Hypothalamus (tissue), 51 donors: ENCODE measurements at regions not wholly inside any gene's neighbourhood (a gene's known extent, or its start where the extent isn't known, plus 50 kb on each side); places are given as distances from the start of the nearest gene placed in this dataset.

Experiments
- DNase-seq, 51 donors: peaks; one replicate each; lab custom pipeline; 2025; lab: John Stamatoyannopoulos, UW

DNA sequence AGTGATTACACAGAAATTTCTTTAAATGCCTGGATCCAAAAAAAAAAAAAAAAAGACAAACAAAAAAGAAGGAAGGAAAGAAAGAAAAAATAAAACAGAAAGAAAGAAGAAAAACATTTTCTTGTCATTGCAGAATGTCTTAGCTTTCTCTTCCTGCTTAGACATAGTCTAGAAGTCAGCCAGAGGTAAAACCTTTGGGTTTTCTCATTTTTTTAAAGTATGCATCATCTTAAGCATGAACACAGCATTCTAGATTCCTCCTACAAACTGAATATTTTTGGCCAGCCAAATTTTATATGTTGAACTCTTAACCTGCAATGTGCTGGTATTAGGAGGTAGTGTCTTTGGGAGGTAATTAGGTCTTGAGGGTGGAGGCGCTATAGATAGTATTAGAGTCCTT is 243.9 kb downstream of the TRIB2 start:
- DNase-seq = no peak

DNA sequence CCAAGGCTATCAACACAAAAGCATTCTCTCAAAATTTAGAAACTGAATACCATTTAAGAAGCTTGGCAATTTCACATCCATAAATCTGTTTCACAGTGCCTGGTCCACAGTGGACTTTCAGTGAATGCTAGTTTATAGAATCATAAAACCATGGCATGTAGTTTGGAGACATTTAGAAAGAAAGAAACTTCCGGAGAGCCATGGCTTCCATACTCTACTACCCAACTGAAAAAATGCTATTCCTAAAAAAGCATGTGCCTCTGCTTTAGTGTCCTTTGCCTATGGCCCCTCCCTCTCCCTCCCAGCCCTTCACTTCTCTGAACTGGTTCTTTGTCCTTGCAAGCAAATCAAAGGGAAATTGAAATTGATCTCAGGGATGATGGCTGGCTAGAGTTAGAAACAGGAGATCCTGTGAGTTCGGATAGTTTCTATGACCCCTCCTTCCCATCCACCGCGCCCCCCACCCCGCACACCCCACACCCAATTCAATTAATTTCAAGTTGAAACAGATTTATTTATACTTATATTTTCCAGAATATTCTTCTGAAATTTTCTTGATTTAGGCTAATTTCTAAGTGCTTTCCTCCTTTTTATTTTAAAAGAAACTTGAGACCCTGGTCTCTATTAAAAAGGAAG is 248.3 kb downstream of the TRIB2 start:
- DNase-seq = no peak

DNA sequence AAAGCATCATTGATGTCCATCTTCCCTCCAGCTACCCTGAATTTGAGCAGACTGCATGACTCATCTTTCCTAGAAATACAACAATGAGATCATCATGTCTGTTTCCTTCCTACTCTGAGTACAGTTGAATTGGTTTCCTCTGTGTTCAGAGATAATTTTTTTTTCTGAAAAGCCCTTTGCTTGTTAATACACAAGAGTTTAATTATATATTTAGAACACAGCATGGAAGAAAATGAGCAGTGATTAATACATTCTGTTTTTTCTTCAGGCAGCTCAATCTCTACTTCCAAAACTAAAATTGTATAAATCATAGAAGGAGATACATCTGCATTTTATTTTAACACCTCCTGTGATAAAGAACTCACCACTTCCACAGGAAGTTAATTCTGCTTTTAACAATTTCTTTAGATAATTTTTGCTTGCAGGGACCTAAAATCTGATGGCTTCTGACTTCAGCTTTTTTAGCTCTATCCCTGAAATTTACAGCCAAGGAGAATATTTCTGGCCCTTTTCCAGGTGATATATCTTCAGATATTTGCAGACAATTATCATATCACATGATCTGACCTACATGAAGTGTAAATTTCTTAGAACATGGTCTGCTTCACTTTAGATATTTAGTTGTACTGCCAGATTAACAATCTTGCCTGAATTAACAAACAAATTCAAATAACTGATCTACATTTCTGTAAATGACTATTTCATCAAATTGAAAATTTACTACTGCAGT is 249.0 kb downstream of the TRIB2 start:
- no peak for DNase-seq

DNA sequence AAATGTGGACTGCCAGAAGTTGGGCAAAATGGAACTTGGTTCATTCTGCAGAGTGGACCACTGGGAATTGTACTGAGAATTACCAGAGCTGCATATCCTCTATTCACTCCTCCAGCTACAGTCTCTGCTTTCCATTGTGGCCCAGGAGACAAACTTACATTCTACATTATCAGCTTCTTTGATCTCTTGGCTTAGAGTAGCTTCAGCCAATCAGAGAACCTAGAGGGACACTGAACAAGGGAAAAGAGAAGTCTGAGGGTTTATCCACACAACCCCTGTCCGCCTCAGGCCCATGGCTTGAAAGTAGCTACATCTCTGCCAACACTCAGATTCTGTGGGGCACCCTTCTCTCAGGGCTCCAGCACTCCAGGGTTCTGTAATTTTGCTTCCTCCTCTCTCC is 251.1 kb downstream of the TRIB2 start:
- DNase-seq = no peak

DNA sequence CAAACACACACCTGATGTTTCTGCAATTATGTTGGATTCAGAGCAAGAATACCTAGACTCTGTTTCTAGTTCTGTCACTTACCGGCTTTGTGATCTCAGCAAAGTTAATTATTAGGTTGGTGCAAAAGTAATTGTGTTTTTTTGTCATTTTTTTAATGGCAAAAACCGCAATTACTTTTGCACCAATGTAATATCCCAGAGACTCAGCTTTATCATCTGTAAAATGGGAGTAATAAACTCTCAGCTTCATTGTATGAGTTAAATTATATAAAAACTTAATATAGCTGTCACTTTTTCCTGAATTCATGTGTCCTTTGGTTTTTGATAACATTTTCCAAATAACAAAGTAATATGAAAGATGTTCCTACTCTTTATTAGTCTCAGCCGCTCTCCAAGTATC is 251.7 kb downstream of the TRIB2 start:
- DNase-seq = no peak

DNA sequence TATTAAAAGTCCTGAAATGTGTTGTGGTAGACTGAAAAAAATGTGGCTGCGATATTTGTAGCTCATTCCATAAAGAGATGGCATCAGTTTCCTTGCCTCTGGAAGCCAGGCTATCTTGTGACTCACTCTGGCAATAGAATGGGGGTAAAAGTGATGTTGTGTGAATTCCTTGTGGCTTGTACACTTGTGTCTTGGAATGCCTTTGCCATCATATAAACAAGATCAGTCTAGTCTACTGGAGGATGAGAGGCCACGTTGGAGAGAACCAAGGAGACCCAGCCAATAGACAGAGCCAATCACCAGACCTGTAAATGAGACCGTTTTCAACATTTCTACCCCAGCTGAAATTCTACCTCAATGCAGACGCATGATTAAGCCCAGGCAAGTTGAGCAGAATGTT is 254.1 kb downstream of the TRIB2 start:
- no peak for DNase-seq

DNA sequence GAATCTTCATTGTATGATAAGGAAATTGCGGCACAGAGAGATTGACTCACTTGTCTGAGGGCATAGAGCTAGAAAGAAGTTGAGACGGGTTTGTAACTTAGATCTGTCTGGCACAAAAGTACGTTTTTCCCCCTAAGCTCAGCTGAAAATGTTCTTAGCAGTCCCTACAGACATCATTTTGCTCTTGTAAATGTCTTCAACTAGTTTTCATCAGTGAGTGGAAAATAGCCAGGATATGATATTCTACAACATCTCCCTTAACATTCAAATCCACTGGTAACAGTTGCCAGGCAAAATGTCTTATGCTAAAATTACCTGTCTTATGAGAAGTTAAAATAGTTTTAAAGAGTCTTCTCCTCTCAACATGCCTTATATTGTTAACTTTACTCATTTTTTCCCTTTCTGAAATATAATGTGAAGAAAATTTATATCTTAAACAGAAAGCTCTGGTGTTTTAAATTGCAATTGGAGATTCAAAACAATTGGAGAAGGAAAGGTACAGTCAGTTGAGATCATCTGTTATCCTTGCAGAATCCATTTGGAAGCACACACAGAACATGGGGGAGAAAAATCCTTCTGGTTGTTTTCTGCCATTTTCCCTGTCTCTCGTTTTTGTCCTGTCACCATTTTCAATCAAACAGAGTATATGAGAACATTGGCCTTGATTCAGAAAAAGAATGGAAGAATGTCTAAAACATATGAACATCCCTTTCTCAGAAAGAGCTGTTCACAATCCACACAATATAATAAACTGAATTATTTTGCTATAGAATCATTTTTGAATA is 255.0 kb downstream of the TRIB2 start:
- no peak for DNase-seq

DNA sequence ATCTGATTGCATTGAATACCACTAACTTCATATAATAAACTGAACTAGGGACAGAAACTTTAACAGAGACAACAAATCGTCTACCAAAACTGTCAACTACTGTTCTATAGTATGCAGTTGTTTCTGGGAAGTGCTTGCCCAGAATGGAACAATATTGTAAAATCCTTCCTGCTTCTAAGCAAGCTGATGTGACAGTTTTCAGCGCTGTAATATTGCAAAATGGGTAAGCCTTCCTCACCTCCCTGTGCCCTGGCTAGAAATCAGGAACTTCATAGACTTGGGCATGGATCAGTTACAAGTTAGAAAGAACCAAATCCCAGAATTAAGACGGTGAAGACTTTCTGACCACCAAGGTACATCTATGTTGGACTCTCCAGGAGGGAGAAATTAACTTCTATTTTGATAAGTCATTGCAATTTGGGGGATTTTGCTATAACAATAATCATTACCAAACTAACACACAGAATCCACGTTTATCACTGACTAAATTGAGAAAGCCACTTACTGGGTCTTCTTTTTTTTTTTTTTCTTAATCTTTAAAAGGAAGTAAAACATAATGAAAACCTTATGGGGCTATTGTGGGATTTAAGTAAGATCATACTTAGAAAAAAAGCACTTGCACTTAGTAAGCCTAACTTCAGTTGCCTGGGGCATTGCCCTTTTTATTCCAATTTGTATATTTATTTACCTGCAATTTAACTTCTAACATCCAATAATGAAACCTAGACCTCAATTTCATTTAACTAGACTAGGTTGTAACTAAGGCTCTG is 261.5 kb downstream of the TRIB2 start:
- DNase-seq = no peak

DNA sequence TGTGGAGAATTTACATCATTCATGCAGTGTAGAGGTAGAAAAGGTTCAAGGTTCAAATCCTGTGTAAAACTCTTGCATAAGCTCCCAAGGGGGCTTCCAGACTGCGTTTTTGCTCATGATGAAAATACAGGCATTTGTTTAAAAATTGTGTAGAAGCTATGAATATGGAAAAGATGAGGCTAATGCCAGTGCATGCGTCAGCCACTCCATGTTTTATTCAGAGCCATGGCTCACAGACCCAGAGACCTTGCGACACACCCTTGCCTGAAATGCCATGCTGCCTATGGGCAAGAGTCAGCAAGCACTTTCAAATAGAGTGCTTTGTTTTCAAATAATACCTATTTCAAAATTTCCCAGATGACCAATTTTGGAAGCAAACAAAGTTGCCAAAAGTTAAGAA is 262.3 kb downstream of the TRIB2 start:
- no peak for DNase-seq

DNA sequence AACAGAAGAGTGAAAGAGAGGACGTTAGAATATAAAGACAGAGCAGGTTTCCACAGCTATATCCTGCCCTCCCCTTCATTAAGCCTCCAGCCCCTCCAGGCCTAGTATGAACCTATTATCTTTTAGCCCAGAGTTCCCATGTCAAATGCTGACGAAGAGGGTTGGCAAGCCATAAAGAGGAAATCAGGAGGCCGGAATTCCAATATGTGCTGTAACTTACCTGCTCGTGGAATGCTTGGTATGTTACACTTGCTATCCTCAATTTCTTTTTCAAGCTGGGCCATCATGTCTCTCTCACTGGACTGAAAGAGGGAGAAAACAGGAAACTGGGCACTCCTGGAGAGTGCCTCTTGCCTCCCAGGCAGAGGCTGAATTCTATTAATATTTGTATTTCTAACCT is 264.1 kb downstream of the TRIB2 start:
- DNase-seq = no peak

DNA sequence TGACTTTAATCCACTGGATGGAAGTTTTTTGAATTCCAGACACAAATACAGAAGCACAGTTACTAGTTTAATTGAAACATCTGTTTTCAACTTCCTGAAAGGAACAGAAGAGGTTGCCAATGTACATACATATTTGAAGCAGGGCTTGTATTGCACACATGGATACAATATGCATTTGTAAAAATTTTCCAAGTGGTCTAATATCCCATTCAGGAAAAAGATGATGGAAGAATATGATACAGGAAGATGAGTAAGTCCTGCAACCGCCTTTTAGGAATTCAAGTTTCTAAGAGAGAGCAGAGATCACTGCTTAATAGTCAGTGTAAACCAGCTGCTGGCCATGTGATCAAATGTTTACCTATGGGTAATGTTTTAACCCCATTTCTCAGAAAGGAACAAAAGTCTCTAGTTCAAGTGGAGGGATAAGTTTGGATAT is 265.4 kb downstream of the TRIB2 start:
- DNase-seq = no peak

DNA sequence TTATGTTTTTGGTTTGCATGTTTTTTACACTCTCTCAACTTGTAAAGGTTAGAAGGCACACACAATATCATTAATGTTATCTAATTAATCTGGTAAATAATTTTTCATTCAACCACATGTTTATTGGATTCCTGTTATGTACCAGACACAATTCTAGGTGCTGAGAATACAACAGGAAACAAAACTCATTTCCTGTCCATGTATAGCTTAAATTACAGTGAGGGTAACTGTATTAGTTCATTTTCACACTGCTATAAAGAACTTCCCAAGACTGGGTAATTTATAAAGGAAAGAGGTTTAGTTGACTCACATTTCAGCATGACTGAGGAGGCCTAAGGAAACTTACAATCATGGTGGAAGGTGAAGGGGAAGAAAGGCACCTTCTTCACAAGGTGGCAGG is 270.5 kb downstream of the TRIB2 start:
- DNase-seq = no peak

DNA sequence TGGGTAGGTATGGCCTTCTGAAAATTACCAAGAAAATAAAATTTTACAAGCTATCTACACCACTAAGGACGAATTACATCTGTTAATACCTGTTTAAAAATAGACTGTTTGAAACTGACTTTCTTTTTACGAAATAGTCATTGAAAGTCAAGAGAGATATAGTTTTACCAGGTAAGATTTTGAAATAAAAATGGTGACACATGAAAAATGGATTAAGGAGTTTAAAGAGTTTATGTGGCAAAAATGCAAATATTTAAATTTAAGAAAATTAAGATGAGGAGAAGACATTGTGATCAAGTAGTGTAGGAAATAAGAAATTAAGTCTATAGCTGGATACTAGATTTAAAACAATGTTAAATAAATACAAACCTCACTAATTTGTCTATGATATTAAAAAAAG is 271.5 kb downstream of the TRIB2 start:
- DNase-seq = no peak

DNA sequence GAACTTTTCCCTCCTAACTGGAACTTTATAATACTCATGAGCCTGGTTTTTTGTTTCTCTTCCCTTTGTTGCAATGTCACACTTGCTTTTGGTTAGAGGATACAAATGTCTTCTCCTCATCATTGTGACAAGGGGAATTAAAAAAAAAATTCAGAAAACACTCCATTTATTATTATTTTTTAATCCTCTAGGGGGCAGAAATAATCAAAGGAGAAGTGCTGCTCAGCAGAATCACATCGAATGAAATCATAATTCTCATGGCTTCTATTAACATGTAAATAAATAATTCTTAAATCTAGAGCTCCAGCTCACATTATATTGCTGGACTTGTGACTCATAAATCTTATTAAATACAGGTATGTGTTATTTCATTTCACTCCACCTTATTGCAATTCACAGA is 273.8 kb downstream of the TRIB2 start:
- DNase-seq = no peak

DNA sequence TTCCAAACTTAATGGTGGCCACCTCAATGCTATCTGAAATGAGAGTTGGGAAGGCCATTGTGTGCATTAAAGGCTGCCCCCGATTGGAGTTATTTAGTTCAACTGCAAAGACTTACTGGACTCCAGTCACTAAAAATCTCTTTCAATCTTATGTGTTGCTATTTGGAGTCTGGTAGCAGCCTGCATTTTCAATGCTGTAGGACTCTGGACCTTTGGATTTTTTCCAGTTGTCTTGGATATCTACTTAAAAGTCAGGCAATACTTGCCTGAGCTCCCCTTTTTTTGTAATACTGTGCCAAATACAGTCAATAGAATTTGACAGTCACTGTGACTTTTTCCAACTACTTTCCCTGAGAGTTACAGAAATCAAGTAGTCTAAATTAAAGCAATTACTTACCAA is 281.9 kb downstream of the TRIB2 start:
- no peak for DNase-seq

DNA sequence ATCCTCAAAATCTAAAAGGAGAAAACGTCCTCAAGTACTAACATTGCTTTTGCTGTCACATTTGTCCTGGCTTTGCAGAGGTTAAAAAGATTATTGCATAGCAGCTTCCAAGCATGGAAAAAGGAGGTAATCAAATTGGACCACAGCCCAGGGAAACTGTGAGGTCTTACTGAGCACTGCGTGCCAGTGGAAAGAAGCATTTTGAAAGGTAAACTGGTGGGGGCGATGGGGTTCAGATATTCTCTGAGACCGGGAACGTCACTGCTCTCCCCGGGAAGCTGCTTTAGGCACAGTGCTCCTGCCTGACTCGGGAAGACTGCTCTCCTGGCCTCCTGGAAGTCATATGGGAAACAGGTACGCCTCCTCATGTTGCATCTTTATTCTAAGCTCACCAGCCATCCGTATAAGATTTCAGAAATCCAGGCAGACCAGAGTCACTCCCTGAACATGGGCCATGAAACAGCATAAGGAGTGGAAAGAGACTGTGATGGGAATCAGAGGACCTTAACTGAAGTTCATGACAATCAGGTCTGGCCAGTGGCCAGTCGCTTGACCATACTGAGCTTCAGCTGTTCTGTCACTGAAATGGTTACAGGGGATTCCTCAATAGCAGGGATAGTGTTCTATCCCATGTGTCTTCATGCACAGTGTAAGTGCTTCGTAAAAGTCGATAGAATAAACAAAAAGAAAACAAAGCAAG is 284.1 kb downstream of the TRIB2 start:
- DNase-seq = no peak

DNA sequence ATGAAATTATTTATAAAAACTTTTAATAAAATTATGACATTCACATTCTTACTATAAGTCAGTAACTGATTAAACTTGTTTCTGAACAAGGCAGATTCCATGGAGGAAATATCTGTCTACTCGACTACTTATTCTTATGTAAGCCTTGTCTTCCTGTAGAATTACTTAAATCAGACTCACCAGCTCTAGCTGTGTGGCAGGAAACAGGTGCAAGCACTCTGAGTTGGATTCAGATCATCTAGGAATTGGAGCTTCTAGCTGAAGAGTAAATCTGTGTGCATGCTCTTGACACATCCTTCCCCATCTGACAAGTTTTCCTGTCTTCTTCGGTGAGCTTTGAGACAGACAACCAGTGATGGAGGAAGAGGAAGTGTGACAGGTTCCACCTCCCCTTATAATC is 284.7 kb downstream of the TRIB2 start:
- DNase-seq = no peak

DNA sequence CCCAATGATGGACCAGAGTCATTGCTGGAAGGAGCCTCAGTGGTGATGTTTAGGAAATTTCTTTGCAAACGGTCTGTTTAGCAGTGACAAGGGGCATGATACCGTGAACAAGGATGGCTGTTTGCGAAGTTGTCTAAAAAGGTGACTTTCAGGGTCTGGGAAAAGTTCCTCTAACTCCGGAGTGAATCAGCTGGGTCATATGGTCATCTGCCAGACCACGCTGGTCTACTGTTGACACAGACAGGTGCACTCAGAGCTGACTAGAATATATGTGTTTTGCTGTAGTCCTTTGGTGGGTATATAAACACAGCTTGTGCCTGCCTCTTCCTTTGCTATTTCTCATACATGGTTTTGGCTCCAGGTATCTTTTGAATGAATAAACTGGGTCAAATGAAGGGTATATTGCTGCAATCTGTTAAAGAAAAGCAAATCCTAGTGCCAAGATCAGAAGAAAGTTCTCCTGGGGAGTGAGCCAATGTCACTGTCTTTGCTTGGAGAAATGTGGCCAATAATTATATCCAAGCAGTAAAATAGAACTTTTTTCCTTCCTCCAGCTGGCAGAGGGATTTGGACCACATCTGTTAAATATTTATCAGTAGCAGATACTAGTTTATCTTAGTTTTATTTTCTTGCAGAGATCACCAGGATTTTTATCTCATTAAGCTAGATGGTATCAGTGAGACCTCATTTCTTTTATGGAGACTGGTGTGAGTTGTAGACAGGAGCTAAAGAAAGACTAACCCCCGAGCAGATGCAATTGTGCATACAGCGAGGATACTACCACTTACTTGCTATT is 286.0 kb downstream of the TRIB2 start:
- peak in 1 of 51 donors; percentile 2 for DNase-seq

DNA sequence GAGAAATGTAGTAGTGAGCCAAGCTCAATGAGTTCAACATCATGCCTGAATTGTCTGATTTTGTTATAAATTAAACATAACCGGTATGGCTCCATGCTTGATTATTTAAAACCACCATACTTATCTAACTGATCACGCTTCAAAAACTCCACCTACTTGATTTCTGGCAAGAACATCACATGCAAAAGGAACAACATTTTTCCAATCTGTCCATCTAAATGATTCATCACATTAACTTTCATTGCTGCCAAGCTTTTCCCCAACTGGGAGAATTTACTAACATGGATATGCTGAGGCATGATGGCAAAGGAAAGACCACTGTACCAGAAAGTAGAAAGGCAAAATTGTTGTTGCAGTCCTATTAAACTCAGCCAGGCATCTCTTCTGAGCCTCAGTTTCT is 286.8 kb downstream of the TRIB2 start:
- no peak for DNase-seq

DNA sequence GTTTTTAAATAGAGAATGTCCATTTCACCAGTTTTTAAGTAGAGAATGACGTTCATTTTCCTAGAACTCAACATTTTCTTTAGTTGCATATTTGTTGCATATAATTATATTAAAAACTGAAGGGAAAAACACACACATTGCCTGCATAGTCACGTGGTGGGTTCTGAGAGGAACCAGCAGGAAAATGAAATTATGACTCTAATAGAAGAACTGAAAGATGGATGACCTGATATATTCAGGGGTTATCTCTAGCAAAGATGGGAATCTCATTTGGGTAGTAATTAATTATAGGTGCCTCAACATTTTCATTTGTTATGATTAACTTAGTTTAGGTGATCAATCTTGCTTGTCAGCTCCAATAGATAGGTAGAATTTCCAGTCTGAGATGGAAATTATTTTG is 288.3 kb downstream of the TRIB2 start:
- no peak for DNase-seq
